ENCODE measurements at regions not wholly inside any gene's neighbourhood (a gene's known extent, or its start where the extent isn't known, plus 50 kb on each side); places are given as distances from the start of the nearest gene placed in this dataset.

DNA sequence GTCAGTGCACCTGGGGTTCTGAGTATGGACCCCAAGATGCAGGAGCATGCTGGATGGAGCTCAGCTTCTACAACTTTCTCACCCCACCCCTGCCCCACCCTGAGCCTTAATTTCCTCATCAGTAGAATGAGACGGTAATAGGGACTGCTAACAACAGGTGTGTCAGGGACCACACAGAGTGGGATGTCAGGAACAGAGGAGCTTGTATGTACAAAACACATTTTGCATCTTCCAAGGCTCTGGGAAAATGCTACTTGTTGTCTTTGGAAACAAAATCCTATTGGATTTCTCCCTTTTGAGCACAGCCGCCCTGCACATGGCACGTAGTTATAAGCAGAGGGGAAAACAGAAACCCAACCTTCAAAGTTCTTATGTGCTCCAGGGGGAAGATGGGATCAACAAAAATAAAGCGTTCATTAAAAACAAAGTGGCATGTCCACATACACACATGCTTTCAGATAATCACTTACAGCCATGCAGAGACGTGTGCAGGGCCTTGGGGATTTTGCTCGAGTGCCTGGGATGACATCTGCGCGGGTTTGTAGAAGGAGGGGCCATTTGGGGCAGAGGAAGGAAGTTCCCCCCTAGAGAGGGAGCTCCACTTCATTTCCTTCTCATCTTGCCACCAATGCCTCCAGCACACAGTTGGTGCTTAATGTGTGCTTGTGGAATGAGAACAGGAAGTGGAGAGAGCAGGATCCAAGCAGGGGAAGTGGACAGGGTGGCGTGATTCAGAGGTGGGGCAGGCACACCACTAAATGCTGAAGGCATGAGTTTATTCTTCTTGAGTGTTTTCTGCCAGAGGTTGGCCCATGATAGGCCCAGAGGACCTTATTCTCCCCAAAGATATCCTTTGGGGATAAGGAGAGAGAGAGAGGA, 138.9 kb downstream of the SMIM20 start:
- TF ChIP-seq POLR2A (IDR thresholded peaks at IDR 0.05), result no peak
- TF ChIP-seq, protein P1, sequence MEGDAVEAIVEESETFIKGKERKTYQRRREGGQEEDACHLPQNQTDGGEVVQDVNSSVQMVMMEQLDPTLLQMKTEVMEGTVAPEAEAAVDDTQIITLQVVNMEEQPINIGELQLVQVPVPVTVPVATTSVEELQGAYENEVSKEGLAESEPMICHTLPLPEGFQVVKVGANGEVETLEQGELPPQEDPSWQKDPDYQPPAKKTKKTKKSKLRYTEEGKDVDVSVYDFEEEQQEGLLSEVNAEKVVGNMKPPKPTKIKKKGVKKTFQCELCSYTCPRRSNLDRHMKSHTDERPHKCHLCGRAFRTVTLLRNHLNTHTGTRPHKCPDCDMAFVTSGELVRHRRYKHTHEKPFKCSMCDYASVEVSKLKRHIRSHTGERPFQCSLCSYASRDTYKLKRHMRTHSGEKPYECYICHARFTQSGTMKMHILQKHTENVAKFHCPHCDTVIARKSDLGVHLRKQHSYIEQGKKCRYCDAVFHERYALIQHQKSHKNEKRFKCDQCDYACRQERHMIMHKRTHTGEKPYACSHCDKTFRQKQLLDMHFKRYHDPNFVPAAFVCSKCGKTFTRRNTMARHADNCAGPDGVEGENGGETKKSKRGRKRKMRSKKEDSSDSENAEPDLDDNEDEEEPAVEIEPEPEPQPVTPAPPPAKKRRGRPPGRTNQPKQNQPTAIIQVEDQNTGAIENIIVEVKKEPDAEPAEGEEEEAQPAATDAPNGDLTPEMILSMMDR (IDR thresholded peaks at IDR 0.05), result no peak
